ENCODE measurements at regions not wholly inside any gene's neighbourhood (a gene's known extent, or its start where the extent isn't known, plus 50 kb on each side); places are given as distances from the start of the nearest gene placed in this dataset.

DNA sequence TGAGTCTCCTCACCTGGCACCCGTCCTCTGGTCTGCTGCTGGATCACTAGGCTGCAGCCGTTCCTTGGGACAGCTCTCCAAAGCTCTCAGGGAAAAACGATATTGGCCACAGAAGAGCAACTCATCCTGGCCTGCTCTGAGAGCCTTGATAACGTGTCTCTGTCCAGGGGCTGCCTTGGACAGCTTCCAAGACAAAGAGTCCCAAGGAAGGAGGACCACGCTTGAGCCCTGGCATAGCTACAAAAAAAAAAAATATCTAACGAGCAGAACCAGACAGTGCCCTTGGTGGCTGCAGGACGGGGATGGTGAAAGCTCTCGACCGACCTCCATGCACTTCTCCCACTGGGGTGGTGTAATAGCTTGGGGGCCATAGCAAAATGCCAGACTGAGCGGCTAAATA is 589.6 kb downstream of the NPHP4 start:
- H3K27ac Mint-ChIP-seq = no peak overlapping the region
- ATAC-seq (no peak), DNase-seq (ENCODE audit: low spot score) (no peak)
- Histone ChIP-seq H3K4me1 (ENCODE audit: insufficient read depth) (no peaks in the 10 kb centered on the region), H3K27me3 (ENCODE audit: insufficient read depth) (no peaks in the 10 kb centered on the region), H3K27ac (ENCODE audit: low read depth) (no peak overlapping the region), H3K9me2 (ENCODE audit: insufficient read depth) (no peaks in the 10 kb centered on the region), H3K36me3 (ENCODE audit: insufficient read depth) (peaks cover under 1% of the 10 kb centered on the region; the same call in 1 of the 2 replicates), H3K4me3 (no peak overlapping the region), H3F3A (replicated peaks; ENCODE audit: low read depth) (no peaks in the 10 kb centered on the region), H3K4me2 (no peak overlapping the region), H4K20me1 (replicated peaks; ENCODE audit: insufficient read depth) (no peaks in the 10 kb centered on the region), H3K79me2 (replicated peaks; ENCODE audit: insufficient read depth) (no peaks in the 10 kb centered on the region), H2AFZ (no peak overlapping the region)
- peaks cover 1% of the 10 kb centered on the region for H3K27me3 Mint-ChIP-seq (ENCODE audit: insufficient read depth, low read depth, poor library complexity)
- peaks cover 6% of the 10 kb centered on the region for H3K9me3 Mint-ChIP-seq
- H3K4me1 Mint-ChIP-seq = no peaks in the 10 kb centered on the region
- no peak overlapping the region for H3K4me3 Mint-ChIP-seq
- no peaks in the 10 kb centered on the region for H3K36me3 Mint-ChIP-seq (ENCODE audit: low read depth)
- no peak for TF ChIP-seq NANOG (IDR thresholded peaks at IDR 0.05; ENCODE audit: borderline replicate concordance)
- TF ChIP-seq POLR2AphosphoS5 (IDR thresholded peaks at IDR 0.05; ENCODE audit: low read depth) = no peak
- TF ChIP-seq ZNF331 (CRISPR knock-in tag; IDR thresholded peaks at IDR 0.05; ENCODE audit: low read depth) = no peak

DNA sequence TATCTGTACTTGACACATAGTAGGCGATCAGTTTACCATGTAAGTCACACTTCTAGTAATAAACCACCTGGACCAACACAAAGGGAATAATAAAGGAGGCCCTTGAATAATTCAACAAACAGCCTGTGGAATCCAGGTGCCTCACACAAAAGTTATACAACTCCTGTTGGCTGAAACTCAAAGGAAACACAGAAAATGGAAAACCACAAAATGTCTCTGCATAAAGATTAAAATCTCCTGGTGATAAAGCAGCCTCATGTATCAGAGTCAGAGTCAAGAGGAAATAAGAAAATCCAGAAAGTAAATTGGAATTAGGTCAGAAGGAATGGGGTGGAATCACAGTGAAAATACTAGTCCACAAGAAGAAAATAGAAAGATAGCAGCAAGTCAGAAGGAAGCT is 592.5 kb downstream of the NPHP4 start:
- Histone ChIP-seq H3F3A (replicated peaks; ENCODE audit: low read depth) (no peaks in the 10 kb centered on the region), H3K9me2 (ENCODE audit: insufficient read depth) (no peaks in the 10 kb centered on the region), H3K79me2 (replicated peaks; ENCODE audit: insufficient read depth) (no peaks in the 10 kb centered on the region), H3K4me2 (no peak overlapping the region), H3K27ac (ENCODE audit: low read depth) (no peak overlapping the region), H3K36me3 (ENCODE audit: insufficient read depth) (peaks cover 3% of the 10 kb centered on the region; the same call in 1 of the 2 replicates), H3K27me3 (ENCODE audit: insufficient read depth) (no peaks in the 10 kb centered on the region), H4K20me1 (replicated peaks; ENCODE audit: insufficient read depth) (no peaks in the 10 kb centered on the region), H2AFZ (no peak overlapping the region), H3K4me1 (ENCODE audit: insufficient read depth) (no peaks in the 10 kb centered on the region), H3K4me3 (no peak overlapping the region)
- Mint-ChIP-seq H3K27ac (no peak overlapping the region), H3K4me3 (no peak overlapping the region), H3K27me3 (ENCODE audit: insufficient read depth, low read depth, poor library complexity) (peaks cover 3% of the 10 kb centered on the region), H3K4me1 (no peaks in the 10 kb centered on the region), H3K9me3 (peaks cover 6% of the 10 kb centered on the region; the same call in 2 of the 3 replicates), H3K36me3 (ENCODE audit: low read depth) (no peaks in the 10 kb centered on the region)
- TF ChIP-seq STAT1 (IDR thresholded peaks at IDR 0.05; ENCODE audit: unreplicated experiment) (no peak), ZNF331 (CRISPR knock-in tag; IDR thresholded peaks at IDR 0.05; ENCODE audit: low read depth) (no peak), CTCF (conservative IDR thresholded peaks at IDR 0.05; ENCODE audit: low read depth in 2 of 2) (no peak), POLR2AphosphoS5 (IDR thresholded peaks at IDR 0.05; ENCODE audit: low read depth) (no peak)
- DNase-seq (ENCODE audit: low spot score) = no peak
- ATAC-seq = no peak

- Histone ChIP-seq H3K4me3 (no peak overlapping the region), H3F3A (replicated peaks; ENCODE audit: low read depth) (no peaks in the 10 kb centered on the region), H3K4me1 (ENCODE audit: insufficient read depth) (no peaks in the 10 kb centered on the region), H4K20me1 (replicated peaks; ENCODE audit: insufficient read depth) (no peaks in the 10 kb centered on the region), H2AFZ (no peak overlapping the region), H3K27me3 (ENCODE audit: insufficient read depth) (no peaks in the 10 kb centered on the region), H3K79me2 (replicated peaks; ENCODE audit: insufficient read depth) (no peaks in the 10 kb centered on the region), H3K4me2 (no peak overlapping the region), H3K27ac (ENCODE audit: low read depth) (no peak overlapping the region), H3K36me3 (ENCODE audit: insufficient read depth) (peaks cover 3% of the 10 kb centered on the region; the same call in 1 of the 2 replicates), H3K9me2 (ENCODE audit: insufficient read depth) (no peaks in the 10 kb centered on the region)
- no peak for DNase-seq (ENCODE audit: low spot score)
- no peak overlapping the region for H3K27ac Mint-ChIP-seq
- H3K4me3 Mint-ChIP-seq = no peak overlapping the region
- peaks cover 4% of the 10 kb centered on the region; the same call in 2 of the 3 replicates for H3K9me3 Mint-ChIP-seq
- no peaks in the 10 kb centered on the region for H3K36me3 Mint-ChIP-seq (ENCODE audit: low read depth)
- H3K27me3 Mint-ChIP-seq (ENCODE audit: insufficient read depth, low read depth, poor library complexity) = peaks cover 7% of the 10 kb centered on the region
- H3K4me1 Mint-ChIP-seq = no peaks in the 10 kb centered on the region
- ATAC-seq = no peak
- TF ChIP-seq EZH2phosphoT487 (IDR thresholded peaks at IDR 0.05; ENCODE audit: unreplicated experiment) (no peak), EZH2 (IDR thresholded peaks at IDR 0.05; ENCODE audit: low read depth, unreplicated experiment) (no peak), CREB1 (CRISPR knock-in tag; IDR thresholded peaks at IDR 0.05; ENCODE audit: low read depth) (no peak), CTCF (conservative IDR thresholded peaks at IDR 0.05; ENCODE audit: low read depth in 2 of 2) (no peak), STAT1 (IDR thresholded peaks at IDR 0.05; ENCODE audit: unreplicated experiment) (no peak), JUNB (IDR thresholded peaks at IDR 0.05; ENCODE audit: unreplicated experiment) (no peak), NANOG (IDR thresholded peaks at IDR 0.05; ENCODE audit: borderline replicate concordance) (no peak), ETS1 (IDR thresholded peaks at IDR 0.05) (no peak)
- TF ChIP-seq, protein P1, sequence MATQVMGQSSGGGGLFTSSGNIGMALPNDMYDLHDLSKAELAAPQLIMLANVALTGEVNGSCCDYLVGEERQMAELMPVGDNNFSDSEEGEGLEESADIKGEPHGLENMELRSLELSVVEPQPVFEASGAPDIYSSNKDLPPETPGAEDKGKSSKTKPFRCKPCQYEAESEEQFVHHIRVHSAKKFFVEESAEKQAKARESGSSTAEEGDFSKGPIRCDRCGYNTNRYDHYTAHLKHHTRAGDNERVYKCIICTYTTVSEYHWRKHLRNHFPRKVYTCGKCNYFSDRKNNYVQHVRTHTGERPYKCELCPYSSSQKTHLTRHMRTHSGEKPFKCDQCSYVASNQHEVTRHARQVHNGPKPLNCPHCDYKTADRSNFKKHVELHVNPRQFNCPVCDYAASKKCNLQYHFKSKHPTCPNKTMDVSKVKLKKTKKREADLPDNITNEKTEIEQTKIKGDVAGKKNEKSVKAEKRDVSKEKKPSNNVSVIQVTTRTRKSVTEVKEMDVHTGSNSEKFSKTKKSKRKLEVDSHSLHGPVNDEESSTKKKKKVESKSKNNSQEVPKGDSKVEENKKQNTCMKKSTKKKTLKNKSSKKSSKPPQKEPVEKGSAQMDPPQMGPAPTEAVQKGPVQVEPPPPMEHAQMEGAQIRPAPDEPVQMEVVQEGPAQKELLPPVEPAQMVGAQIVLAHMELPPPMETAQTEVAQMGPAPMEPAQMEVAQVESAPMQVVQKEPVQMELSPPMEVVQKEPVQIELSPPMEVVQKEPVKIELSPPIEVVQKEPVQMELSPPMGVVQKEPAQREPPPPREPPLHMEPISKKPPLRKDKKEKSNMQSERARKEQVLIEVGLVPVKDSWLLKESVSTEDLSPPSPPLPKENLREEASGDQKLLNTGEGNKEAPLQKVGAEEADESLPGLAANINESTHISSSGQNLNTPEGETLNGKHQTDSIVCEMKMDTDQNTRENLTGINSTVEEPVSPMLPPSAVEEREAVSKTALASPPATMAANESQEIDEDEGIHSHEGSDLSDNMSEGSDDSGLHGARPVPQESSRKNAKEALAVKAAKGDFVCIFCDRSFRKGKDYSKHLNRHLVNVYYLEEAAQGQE (IDR thresholded peaks at IDR 0.05; ENCODE audit: unreplicated experiment) = no peak
Observed at GRCh38 chr1:5396593-5396992, 595.6 kb downstream of the NPHP4 start.
